ENCODE measurements at regions not wholly inside any gene's neighbourhood (a gene's known extent, or its start where the extent isn't known, plus 50 kb on each side); places are given as distances from the start of the nearest gene placed in this dataset.

DNA sequence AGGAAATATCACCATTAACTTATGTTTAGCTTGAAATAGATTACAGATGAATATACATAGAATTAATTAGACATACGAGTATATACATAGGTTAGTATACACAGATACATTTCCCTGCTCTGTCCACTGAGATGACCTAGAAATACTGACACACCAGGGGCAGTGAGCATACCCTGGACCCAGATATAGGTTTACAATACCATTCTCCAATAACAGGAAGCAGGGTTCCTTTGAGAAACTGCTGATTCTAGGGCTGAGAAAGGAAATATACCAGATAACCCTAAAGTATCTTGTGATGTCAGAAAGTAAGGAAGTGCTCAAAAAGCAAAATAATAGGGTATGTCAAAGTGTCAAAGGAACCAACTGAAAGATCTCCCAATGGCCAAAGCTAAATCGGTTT lies 322.5 kb downstream of the HAO1 start:
- WGBS (ENCODE audit: missing lambda C conversion rate) = under 1% methylated on average over 2 of the region's 2 CpGs
- FAIRE-seq = peak; percentile 46
- CTCF ChIA-PET = no interaction called here

DNA sequence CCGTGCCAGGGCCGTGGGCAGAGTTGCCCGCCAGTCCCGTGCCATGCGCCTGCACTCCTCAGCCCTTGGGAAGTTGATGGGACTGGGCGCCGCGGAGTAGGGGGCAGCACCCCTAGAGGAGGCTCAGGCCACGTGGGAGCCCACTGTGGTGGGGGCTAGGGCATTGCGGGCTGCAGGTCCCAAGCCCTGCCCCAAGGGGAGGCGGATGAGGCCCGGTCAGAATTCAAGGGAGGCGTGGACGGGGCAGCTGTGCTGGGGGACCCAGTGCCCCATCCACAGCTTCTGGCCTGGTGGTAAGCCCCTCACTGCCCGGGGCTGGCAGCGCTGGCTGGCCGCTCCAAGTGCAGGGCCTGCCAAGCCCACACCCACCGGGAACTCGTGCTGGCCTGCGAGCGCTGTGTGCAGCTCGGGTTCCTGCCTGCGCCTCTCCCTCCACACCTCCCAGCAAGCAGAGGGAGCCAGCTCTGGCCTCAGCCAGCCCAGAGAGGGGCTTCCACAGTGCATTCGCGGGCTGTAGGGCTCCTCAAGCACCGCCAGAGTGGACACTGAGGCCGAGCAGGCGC lies 317.8 kb downstream of the HAO1 start:
- Histone ChIP-seq H3K4me2 (no peak overlapping the region), H3K27ac (no peak overlapping the region), H3K9me3 (peaks cover 7% of the 10 kb centered on the region; the same call in 1 of the 3 replicates), H3K4me1 (no peaks in the 10 kb centered on the region), H3K4me3 (no peak overlapping the region)
- FAIRE-seq (no peak), DNase-seq (ENCODE audit: low read depth in 1 of 2, low spot score in 1 of 2) (no peak), ATAC-seq (no peak; a peak in 1 of 6 replicates)
- ChIA-PET CTCF (no interaction called here), POLR2A (no interaction called here)
- 34% methylated on average over 19 of the region's 28 CpGs for WGBS (ENCODE audit: missing lambda C conversion rate)
- TF ChIP-seq CBX8 (IDR thresholded peaks at IDR 0.05) (no peak), HOXB13 (CRISPR knock-in tag; IDR thresholded peaks at IDR 0.05; ENCODE audit: low read depth) (no peak), NR3C1 (IDR thresholded peaks at IDR 0.05) (no peak)

More for the DNA sequence above, 322.5 kb downstream of the HAO1 start:
- Histone ChIP-seq H3K27ac (no peak overlapping the region), H3K4me3 (no peak overlapping the region), H3K9me3 (peaks cover 6% of the 10 kb centered on the region; the same call in 1 of the 3 replicates), H3K4me1 (no peaks in the 10 kb centered on the region), H3K4me2 (no peak overlapping the region)
- DNase-seq (ENCODE audit: low read depth in 1 of 2, low spot score in 1 of 2) = no peak
- no peak for ATAC-seq
- POLR2A ChIA-PET = no interaction called here
- no peak for TF ChIP-seq ZC3H11A (IDR thresholded peaks at IDR 0.05)
- no peak for TF ChIP-seq NPAS2 (CRISPR knock-in tag; IDR thresholded peaks at IDR 0.05; ENCODE audit: borderline replicate concordance)

DNA sequence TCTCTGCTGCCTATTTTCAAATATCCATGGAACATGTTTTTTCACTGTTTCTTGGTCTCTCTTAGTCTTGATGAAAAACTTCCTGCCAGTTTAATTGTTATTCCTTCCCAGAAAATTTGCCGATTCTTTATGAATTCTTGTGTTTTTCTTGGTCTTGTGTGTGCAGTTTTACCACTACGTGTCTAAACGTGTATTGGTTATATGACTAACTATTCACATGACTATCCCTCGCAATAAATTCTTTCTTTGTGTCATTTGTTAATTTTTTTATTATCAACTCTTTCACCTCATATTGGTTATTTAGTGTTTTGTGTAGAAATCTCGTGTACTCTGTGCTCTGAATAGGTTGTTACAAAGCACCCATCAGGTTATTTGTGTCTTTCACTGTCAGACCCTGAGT lies 315.4 kb downstream of the HAO1 start:
- H3K4me3 ChIP-seq = no peak overlapping the region
- H3K9me3 ChIP-seq = peaks cover 7% of the 10 kb centered on the region; the same call in 1 of the 3 replicates
- H3K4me1 ChIP-seq = no peaks in the 10 kb centered on the region
- ATAC-seq = no peak
- no peak overlapping the region for H3K4me2 ChIP-seq
- H3K27ac ChIP-seq = no peak overlapping the region
- TF ChIP-seq, protein P1, sequence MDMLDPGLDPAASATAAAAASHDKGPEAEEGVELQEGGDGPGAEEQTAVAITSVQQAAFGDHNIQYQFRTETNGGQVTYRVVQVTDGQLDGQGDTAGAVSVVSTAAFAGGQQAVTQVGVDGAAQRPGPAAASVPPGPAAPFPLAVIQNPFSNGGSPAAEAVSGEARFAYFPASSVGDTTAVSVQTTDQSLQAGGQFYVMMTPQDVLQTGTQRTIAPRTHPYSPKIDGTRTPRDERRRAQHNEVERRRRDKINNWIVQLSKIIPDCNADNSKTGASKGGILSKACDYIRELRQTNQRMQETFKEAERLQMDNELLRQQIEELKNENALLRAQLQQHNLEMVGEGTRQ (IDR thresholded peaks at IDR 0.05) = no peak
- TF ChIP-seq JUN (IDR thresholded peaks at IDR 0.05) = no peak
- WGBS (ENCODE audit: missing lambda C conversion rate) = 19% methylated on average over 5 of the region's 5 CpGs
- CTCF ChIA-PET = no interaction called here
- POLR2A ChIA-PET = no interaction called here
- FAIRE-seq = no peak
- DNase-seq (ENCODE audit: low read depth in 1 of 2, low spot score in 1 of 2) = no peak

DNA sequence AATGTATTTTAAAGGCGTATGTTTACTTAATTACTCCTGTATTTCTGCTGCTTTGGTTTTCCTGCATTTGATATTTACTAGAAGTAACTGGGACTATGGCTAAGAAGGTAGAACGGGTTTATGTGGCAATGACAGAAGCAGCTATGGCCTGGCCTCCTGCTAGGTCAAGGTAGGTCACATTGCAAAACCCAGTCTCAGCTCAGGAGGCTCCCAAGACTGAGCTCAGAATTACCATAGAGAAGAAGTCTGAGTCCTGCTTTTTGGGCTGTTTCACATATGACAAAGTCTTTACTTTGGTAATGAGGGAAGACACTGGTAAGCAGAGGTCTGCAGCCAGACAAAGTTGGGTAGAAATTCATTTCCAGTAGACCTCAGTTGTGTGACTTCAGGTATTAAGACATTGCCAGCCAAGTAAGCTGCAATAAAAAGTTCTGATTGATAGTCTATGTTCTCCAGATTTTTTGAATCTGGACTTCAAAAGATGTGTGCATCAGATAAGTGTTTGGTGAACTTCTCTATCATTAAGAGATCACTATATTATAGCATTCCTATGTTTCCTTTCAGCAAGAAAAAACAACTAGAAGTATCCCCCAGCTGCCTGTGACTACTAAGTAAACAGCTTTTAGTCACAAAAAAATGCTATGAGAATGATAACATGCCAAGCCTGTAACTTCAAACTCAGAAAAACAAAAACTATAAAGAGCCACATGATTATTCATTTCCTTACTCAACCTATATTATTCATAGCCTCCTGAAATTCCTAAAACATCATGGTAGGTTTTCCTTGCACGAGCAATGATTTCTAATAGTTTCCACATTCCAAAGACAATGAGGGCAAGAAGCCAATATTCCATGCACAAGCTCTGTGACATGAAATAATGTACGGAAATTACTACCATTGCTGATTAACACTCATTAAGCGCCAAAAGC lies 312.3 kb downstream of the HAO1 start:
- CTCF ChIA-PET = no interaction called here
- DNase-seq (ENCODE audit: low read depth in 1 of 2, low spot score in 1 of 2) = no peak
- H3K4me2 ChIP-seq = no peak overlapping the region

More for the DNA sequence above, 312.3 kb downstream of the HAO1 start:
- POLR2A ChIA-PET = no interaction called here
- H3K9me3 ChIP-seq = no peaks in the 10 kb centered on the region
- TF ChIP-seq JUN (IDR thresholded peaks at IDR 0.05) (no peak), EP300 (IDR thresholded peaks at IDR 0.05) (no peak), SREBF2 (IDR thresholded peaks at IDR 0.05) (no peak), FOSL2 (IDR thresholded peaks at IDR 0.05) (no peak), FOSL2 (CRISPR knock-in tag; IDR thresholded peaks at IDR 0.05) (no peak), RARB (CRISPR knock-in tag; IDR thresholded peaks at IDR 0.05) (no peak)
- TF ChIP-seq, protein P2, sequence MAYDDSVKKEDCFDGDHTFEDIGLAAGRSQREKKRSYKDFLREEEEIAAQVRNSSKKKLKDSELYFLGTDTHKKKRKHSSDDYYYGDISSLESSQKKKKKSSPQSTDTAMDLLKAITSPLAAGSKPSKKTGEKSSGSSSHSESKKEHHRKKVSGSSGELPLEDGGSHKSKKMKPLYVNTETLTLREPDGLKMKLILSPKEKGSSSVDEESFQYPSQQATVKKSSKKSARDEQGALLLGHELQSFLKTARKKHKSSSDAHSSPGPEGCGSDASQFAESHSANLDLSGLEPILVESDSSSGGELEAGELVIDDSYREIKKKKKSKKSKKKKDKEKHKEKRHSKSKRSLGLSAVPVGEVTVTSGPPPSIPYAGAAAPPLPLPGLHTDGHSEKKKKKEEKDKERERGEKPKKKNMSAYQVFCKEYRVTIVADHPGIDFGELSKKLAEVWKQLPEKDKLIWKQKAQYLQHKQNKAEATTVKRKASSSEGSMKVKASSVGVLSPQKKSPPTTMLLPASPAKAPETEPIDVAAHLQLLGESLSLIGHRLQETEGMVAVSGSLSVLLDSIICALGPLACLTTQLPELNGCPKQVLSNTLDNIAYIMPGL (CRISPR knock-in tag; IDR thresholded peaks at IDR 0.05; ENCODE audit: borderline replicate concordance) = no peak
- TF ChIP-seq, protein P3, sequence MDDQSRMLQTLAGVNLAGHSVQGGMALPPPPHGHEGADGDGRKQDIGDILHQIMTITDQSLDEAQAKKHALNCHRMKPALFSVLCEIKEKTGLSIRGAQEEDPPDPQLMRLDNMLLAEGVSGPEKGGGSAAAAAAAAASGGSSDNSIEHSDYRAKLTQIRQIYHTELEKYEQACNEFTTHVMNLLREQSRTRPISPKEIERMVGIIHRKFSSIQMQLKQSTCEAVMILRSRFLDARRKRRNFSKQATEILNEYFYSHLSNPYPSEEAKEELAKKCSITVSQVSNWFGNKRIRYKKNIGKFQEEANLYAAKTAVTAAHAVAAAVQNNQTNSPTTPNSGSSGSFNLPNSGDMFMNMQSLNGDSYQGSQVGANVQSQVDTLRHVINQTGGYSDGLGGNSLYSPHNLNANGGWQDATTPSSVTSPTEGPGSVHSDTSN (IDR thresholded peaks at IDR 0.05) = no peak
- TF ChIP-seq, protein P4, sequence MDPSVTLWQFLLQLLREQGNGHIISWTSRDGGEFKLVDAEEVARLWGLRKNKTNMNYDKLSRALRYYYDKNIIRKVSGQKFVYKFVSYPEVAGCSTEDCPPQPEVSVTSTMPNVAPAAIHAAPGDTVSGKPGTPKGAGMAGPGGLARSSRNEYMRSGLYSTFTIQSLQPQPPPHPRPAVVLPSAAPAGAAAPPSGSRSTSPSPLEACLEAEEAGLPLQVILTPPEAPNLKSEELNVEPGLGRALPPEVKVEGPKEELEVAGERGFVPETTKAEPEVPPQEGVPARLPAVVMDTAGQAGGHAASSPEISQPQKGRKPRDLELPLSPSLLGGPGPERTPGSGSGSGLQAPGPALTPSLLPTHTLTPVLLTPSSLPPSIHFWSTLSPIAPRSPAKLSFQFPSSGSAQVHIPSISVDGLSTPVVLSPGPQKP (IDR thresholded peaks at IDR 0.05; ENCODE audit: low read depth, low read length) = no peak
- no peak for FAIRE-seq
- no peak overlapping the region for H3K4me3 ChIP-seq
- 31% methylated on average over 5 of the region's 5 CpGs for WGBS (ENCODE audit: missing lambda C conversion rate)
- H3K27ac ChIP-seq = no peak overlapping the region
- no peaks in the 10 kb centered on the region for H3K4me1 ChIP-seq
- no peak for ATAC-seq

Measured in A549 (cell line).